Islet of Langerhans (tissue), 1 donor: ENCODE measurements at regions not wholly inside any gene's neighbourhood (a gene's known extent, or its start where the extent isn't known, plus 50 kb on each side); places are given as distances from the start of the nearest gene placed in this dataset.
"Not testable (repeated sequence)": the region's sequence is repeated elsewhere in the genome, so short reads cannot be mapped to it uniquely, and the experiment has no call there.

Experiments used
- FAIRE-seq: peaks from one replicate; lab custom pipeline; 2011; peaks lifted over from hg19 to GRCh38; lab: Jason Lieb, UNC

- FAIRE-seq: no peak
These were observed 254.8 kb upstream of the SULF2 start for GRCh38 chr20:48040051-48040450.

- no peak for FAIRE-seq
These were observed 254.2 kb upstream of the SULF2 start for GRCh38 chr20:48039514-48039913.

- FAIRE-seq: no peak
These were observed 253.4 kb upstream of the SULF2 start for GRCh38 chr20:48038713-48039112.

GRCh38 chr20:48037798-48038197, 252.5 kb upstream of the SULF2 start:
- not testable (repeated sequence) for FAIRE-seq

GRCh38 chr20:48035961-48036731, 250.9 kb upstream of the SULF2 start:
- no peak for FAIRE-seq

- FAIRE-seq: no peak
These were observed 249.5 kb upstream of the SULF2 start for GRCh38 chr20:48034751-48035150.

GRCh38 chr20:48033005-48033404, 247.7 kb upstream of the SULF2 start:
- not testable (repeated sequence) for FAIRE-seq

GRCh38 chr20:48031122-48031521, 245.8 kb upstream of the SULF2 start:
- FAIRE-seq: no peak

- no peak for FAIRE-seq
These were observed 241.8 kb upstream of the SULF2 start for GRCh38 chr20:48026981-48027592.

- no peak for FAIRE-seq
These were observed 240.4 kb upstream of the SULF2 start for GRCh38 chr20:48025661-48026060.

- FAIRE-seq: no peak
These were observed 239.8 kb upstream of the SULF2 start for GRCh38 chr20:48025051-48025515.

- no peak for FAIRE-seq
These were observed 239.3 kb upstream of the SULF2 start for GRCh38 chr20:48024539-48024938.

GRCh38 chr20:48020696-48021095, 235.4 kb upstream of the SULF2 start:
- not testable (repeated sequence) for FAIRE-seq

- no peak for FAIRE-seq
These were observed 234.7 kb upstream of the SULF2 start for GRCh38 chr20:48019940-48020339.

GRCh38 chr20:48019496-48019895, 234.2 kb upstream of the SULF2 start:
- FAIRE-seq: no peak

GRCh38 chr20:48018851-48019250, 233.6 kb upstream of the SULF2 start:
- FAIRE-seq: not testable (repeated sequence)

- FAIRE-seq: no peak
These were observed 232.7 kb upstream of the SULF2 start for GRCh38 chr20:48017992-48018391.

- no peak for FAIRE-seq
These were observed 232.2 kb upstream of the SULF2 start for GRCh38 chr20:48017509-48017908.

- no peak for FAIRE-seq
These were observed 230.9 kb upstream of the SULF2 start for GRCh38 chr20:48015943-48016723.

- FAIRE-seq: no peak
These were observed 230.0 kb upstream of the SULF2 start for GRCh38 chr20:48015141-48015910.

GRCh38 chr20:48012401-48012974, 227.2 kb upstream of the SULF2 start:
- FAIRE-seq: no peak

GRCh38 chr20:48011025-48011424, 225.7 kb upstream of the SULF2 start:
- FAIRE-seq: no peak
